Neutrophil (primary cell): ENCODE measurements at regions not wholly inside any gene's neighbourhood (a gene's known extent, or its start where the extent isn't known, plus 50 kb on each side); places are given as distances from the start of the nearest gene placed in this dataset.

Source experiments
- H3K27ac ChIP-seq: fragments of 200-600 bp; sonication (generic); 2 replicates; pipeline ENCODE4 v1.5.1; 2016; ENCODE audit warnings: mild to moderate bottlenecking, moderate library complexity
- H3K27me3 ChIP-seq: fragments of 200-600 bp; sonication (generic); 2 replicates; pipeline ENCODE4 v1.6.0; 2016; ENCODE audit warnings: mild to moderate bottlenecking
- H3K36me3 ChIP-seq: fragments of 200-600 bp; sonication (generic); 2 replicates; pipeline ENCODE4 v1.5.1; 2017
- H3K4me1 ChIP-seq, 2 experiments: fragments of 200-600 bp in 1 of 2; sonication (generic) in 1 of 2; 1 replicate in 1 of 2; 2 replicates in 1 of 2; pipeline versions ENCODE4 v1.5.1 to v1.6.1; 2013 to 2016; ENCODE audit warnings: low read depth in 1 of 2, low read length in 1 of 2, mild to moderate bottlenecking in 1 of 2, moderate library complexity in 1 of 2; ENCODE audit not compliant: control insufficient read depth in 1 of 2, insufficient read depth in 1 of 2
- H3K4me3 ChIP-seq, 2 experiments: fragments of 200-600 bp in 1 of 2; sonication (generic) in 1 of 2; 1 replicate in 1 of 2; 2 replicates in 1 of 2; pipeline ENCODE4 v1.5.1; 2013 to 2016; ENCODE audit warnings: low read depth in 1 of 2, low read length in 1 of 2, mild to moderate bottlenecking in 1 of 2, moderate library complexity in 1 of 2
- H3K9me3 ChIP-seq: fragments of 200-600 bp; sonication (generic); 2 replicates; pipeline ENCODE4 v1.5.1; 2016
- CTCF ChIP-seq: fragments of 200-600 bp; sonication (generic); IDR thresholded peaks from 2 replicates; pipeline ENCODE4 v1.5.1; 2016; ENCODE audit warnings: antibody characterized with exemption

- H3K4me3 ChIP-seq, result no peak overlapping the region
- no peak for TF ChIP-seq CTCF
- no peaks in the 10 kb centered on the region for H3K36me3 ChIP-seq
- no peak overlapping the region for H3K27ac ChIP-seq
- no peaks in the 10 kb centered on the region for H3K4me1 ChIP-seq
- H3K27me3 ChIP-seq, result peaks cover 66% of the 10 kb centered on the region
- no peaks in the 10 kb centered on the region for H3K9me3 ChIP-seq
These were observed 173.2 kb downstream of the RRAGC start for GRCh38 chr1:38686167-38686926.

- no peak for TF ChIP-seq CTCF
- Histone ChIP-seq H3K27me3 (peaks cover 57% of the 10 kb centered on the region), H3K9me3 (no peaks in the 10 kb centered on the region), H3K4me1 (no peaks in the 10 kb centered on the region), H3K27ac (no peak overlapping the region), H3K36me3 (no peaks in the 10 kb centered on the region), H3K4me3 (no peak overlapping the region)
These were observed 174.2 kb downstream of the RRAGC start for GRCh38 chr1:38685388-38685787.

- Histone ChIP-seq H3K4me3 (no peak overlapping the region), H3K9me3 (no peaks in the 10 kb centered on the region), H3K27me3 (peaks cover 35% of the 10 kb centered on the region), H3K4me1 (no peaks in the 10 kb centered on the region), H3K36me3 (no peaks in the 10 kb centered on the region), H3K27ac (no peak overlapping the region)
- no peak for TF ChIP-seq CTCF
These were observed 178.6 kb downstream of the RRAGC start for GRCh38 chr1:38680801-38681510.

- no peak overlapping the region for H3K4me3 ChIP-seq
- no peaks in the 10 kb centered on the region for H3K9me3 ChIP-seq
- no peaks in the 10 kb centered on the region for H3K36me3 ChIP-seq
- H3K27ac ChIP-seq, result no peak overlapping the region
- peaks cover 22% of the 10 kb centered on the region for H3K27me3 ChIP-seq
- H3K4me1 ChIP-seq, result no peaks in the 10 kb centered on the region
- no peak for TF ChIP-seq CTCF
These were observed 181.8 kb downstream of the RRAGC start for GRCh38 chr1:38677756-38678155.

GRCh38 chr1:38677311-38677710 lies 182.3 kb downstream of the RRAGC start:
- TF ChIP-seq CTCF, result no peak
- H3K4me1 ChIP-seq, result no peaks in the 10 kb centered on the region

More at GRCh38 chr1:38677311-38677710, 182.3 kb downstream of the RRAGC start:
- Histone ChIP-seq H3K27me3 (peaks cover 22% of the 10 kb centered on the region), H3K9me3 (no peaks in the 10 kb centered on the region), H3K27ac (no peak overlapping the region), H3K36me3 (no peaks in the 10 kb centered on the region), H3K4me3 (no peak overlapping the region)
